C4-2B (cell line): ENCODE measurements at regions not wholly inside any gene's neighbourhood (a gene's known extent, or its start where the extent isn't known, plus 50 kb on each side); places are given as distances from the start of the nearest gene placed in this dataset.

Experiments
- H3K27ac ChIP-seq: fragments of 450-650 bp; 2 replicates; pipeline ENCODE4 v1.5.1; 2017
- CTCF ChIP-seq: fragments of 450-650 bp; conservative IDR thresholded peaks from 2 replicates; pipeline ENCODE4 v1.5.1; 2017; ENCODE audit warnings: mild to moderate bottlenecking
- ZFX ChIP-seq: fragments of 450-650 bp; IDR thresholded peaks from 2 replicates; pipeline ENCODE4 v1.6.1; 2017

GRCh38 chr11:108994887-108995286 lies 330.0 kb downstream of the DDX10 start:
- no peak overlapping the region for H3K27ac ChIP-seq
- no peak for TF ChIP-seq CTCF
- no peak for TF ChIP-seq ZFX

GRCh38 chr11:108997826-108998225 lies 333.0 kb downstream of the DDX10 start:
- TF ChIP-seq ZFX (no peak), CTCF (no peak)
- no peak overlapping the region for H3K27ac ChIP-seq

GRCh38 chr11:109000531-109000930 lies 335.7 kb downstream of the DDX10 start:
- no peak overlapping the region for H3K27ac ChIP-seq
- no peak for TF ChIP-seq CTCF
- TF ChIP-seq ZFX: no peak

- no peak overlapping the region for H3K27ac ChIP-seq
- no peak for TF ChIP-seq CTCF
- TF ChIP-seq ZFX: no peak
Observed at GRCh38 chr11:109001585-109001984, 336.7 kb downstream of the DDX10 start.

- no peak overlapping the region for H3K27ac ChIP-seq
- no peak for TF ChIP-seq CTCF
- no peak for TF ChIP-seq ZFX
Observed at GRCh38 chr11:109012991-109013390, 348.1 kb downstream of the DDX10 start.

- no peak for TF ChIP-seq CTCF
- no peak for TF ChIP-seq ZFX
Observed at GRCh38 chr11:109015283-109015682, 350.4 kb downstream of the DDX10 start.

GRCh38 chr11:109016724-109017123 lies 351.9 kb downstream of the DDX10 start:
- H3K27ac ChIP-seq: no peak overlapping the region
- TF ChIP-seq CTCF: no peak
- no peak for TF ChIP-seq ZFX

More at GRCh38 chr11:109015283-109015682, 350.4 kb downstream of the DDX10 start:
- no peak overlapping the region for H3K27ac ChIP-seq
